ENCODE measurements at regions not wholly inside any gene's neighbourhood (a gene's known extent, or its start where the extent isn't known, plus 50 kb on each side); places are given as distances from the start of the nearest gene placed in this dataset.

DNA sequence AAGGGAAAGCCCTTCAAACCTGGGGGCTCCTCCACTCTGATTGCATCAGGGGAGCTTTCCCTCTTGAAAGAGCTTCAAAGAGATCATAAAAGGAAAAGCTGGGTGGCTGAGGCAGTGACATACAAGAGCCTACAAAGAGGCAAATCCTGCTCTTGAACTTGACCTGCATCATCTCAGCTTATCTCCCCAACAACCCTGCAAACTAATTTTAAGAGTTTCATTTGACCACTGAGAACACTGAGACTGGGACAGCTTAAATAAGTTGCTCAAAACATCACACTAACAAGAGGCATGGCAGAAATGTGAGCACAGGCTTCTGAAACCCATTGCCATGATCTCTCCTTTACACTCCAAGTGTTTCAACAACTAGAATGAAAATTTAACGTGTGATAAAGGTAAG is 101.6 kb upstream of the PPARGC1A start:
- H3K4me3 ChIP-seq (ENCODE audit: low read depth, low read length) = no peak overlapping the region
- no peak for DNase-seq (ENCODE audit: low read depth)
- TF ChIP-seq, protein P1, sequence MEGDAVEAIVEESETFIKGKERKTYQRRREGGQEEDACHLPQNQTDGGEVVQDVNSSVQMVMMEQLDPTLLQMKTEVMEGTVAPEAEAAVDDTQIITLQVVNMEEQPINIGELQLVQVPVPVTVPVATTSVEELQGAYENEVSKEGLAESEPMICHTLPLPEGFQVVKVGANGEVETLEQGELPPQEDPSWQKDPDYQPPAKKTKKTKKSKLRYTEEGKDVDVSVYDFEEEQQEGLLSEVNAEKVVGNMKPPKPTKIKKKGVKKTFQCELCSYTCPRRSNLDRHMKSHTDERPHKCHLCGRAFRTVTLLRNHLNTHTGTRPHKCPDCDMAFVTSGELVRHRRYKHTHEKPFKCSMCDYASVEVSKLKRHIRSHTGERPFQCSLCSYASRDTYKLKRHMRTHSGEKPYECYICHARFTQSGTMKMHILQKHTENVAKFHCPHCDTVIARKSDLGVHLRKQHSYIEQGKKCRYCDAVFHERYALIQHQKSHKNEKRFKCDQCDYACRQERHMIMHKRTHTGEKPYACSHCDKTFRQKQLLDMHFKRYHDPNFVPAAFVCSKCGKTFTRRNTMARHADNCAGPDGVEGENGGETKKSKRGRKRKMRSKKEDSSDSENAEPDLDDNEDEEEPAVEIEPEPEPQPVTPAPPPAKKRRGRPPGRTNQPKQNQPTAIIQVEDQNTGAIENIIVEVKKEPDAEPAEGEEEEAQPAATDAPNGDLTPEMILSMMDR (conservative IDR thresholded peaks at IDR 0.05; ENCODE audit: low read depth, low read length) = no peak

GRCh38 chr4:23986270-23986669 is 96.4 kb upstream of the PPARGC1A start:
- no peak overlapping the region for H3K4me3 ChIP-seq (ENCODE audit: low read depth, low read length)
- TF ChIP-seq, protein P1 (conservative IDR thresholded peaks at IDR 0.05; ENCODE audit: low read depth, low read length) = no peak
- DNase-seq (ENCODE audit: low read depth) = no peak

- H3K4me3 ChIP-seq (ENCODE audit: low read depth, low read length) = no peak overlapping the region
- TF ChIP-seq, protein P1 (conservative IDR thresholded peaks at IDR 0.05; ENCODE audit: low read depth, low read length) = no peak
- DNase-seq (ENCODE audit: low read depth) = no peak
Observed at GRCh38 chr4:23981328-23981727, 91.5 kb upstream of the PPARGC1A start.

- TF ChIP-seq, protein P1 (conservative IDR thresholded peaks at IDR 0.05; ENCODE audit: low read depth, low read length) = no peak
Observed at GRCh38 chr4:23979534-23979933, 89.7 kb upstream of the PPARGC1A start.

GRCh38 chr4:23978002-23978401 is 88.2 kb upstream of the PPARGC1A start:
- DNase-seq (ENCODE audit: low read depth) = no peak
- TF ChIP-seq, protein P1 (conservative IDR thresholded peaks at IDR 0.05; ENCODE audit: low read depth, low read length) = no peak

More at GRCh38 chr4:23979534-23979933, 89.7 kb upstream of the PPARGC1A start:
- DNase-seq (ENCODE audit: low read depth) = no peak
- H3K4me3 ChIP-seq (ENCODE audit: low read depth, low read length) = no peak overlapping the region

DNA sequence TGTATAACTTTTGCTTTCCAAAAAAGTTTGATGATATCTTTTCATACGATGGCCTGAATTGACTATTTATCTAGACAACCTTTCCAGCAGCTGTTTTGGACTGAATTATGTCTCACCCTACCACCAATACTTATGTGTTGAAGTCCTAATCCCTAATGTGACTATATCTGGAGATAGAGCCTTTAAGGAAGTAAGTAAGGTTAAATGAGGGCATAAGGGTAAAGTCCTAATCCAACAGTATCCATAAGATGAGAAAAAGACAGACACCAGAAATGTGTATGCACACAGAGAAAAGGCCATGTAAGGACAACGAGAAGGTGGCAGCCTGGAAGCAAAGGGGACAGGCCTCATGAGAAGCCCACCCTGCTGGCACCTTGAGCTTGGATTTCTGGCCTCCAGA is 86.6 kb upstream of the PPARGC1A start:
- no peak for DNase-seq (ENCODE audit: low read depth)
- no peak overlapping the region for H3K4me3 ChIP-seq (ENCODE audit: low read depth, low read length)
- TF ChIP-seq, protein P1 (conservative IDR thresholded peaks at IDR 0.05; ENCODE audit: low read depth, low read length) = no peak

More at GRCh38 chr4:23978002-23978401, 88.2 kb upstream of the PPARGC1A start:
- no peak overlapping the region for H3K4me3 ChIP-seq (ENCODE audit: low read depth, low read length)

DNA sequence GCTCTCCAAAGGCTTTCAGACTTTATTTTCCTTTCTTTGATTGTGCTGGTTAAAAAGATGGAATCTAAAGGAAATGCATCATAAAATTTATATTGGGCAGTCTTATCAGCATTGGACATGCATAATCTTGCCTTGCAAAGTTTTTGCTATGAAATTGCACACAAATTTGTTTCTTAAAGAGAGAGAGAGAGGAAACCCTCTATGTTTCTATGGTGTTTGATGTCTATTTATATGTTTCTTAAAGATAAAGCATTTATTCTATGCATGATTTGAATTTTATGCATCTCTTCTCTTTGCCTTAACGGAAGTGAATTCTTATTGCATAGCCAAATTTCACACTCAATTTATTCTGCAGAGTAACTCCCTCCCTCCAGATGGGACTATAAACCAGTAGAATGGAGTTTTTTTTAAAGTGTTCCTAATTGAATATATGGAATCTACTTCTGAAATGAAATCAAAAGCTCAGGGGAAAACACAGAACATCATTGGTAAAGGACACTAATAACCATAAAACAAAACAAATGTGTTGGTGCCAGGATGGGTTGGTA is 83.5 kb upstream of the PPARGC1A start:
- H3K4me3 ChIP-seq (ENCODE audit: low read depth, low read length) = no peak overlapping the region
- TF ChIP-seq, protein P1 (conservative IDR thresholded peaks at IDR 0.05; ENCODE audit: low read depth, low read length) = no peak
- DNase-seq (ENCODE audit: low read depth) = no peak

Data from choroid plexus epithelial cell (primary cell).